SU-DHL-6 (cell line): ENCODE measurements at regions not wholly inside any gene's neighbourhood (a gene's known extent, or its start where the extent isn't known, plus 50 kb on each side); places are given as distances from the start of the nearest gene placed in this dataset.

Experiments used
- CTCF ChIP-seq: fragments of 200-600 bp; sonication (generic); IDR thresholded peaks from one replicate; pipeline ENCODE4 v1.5.1; 2017; ENCODE audit warnings: antibody characterized with exemption, mild to moderate bottlenecking, low read length, moderate library complexity; ENCODE audit not compliant: insufficient read depth, poor library complexity, severe bottlenecking
- EZH2phosphoT487 ChIP-seq: fragments of 200-600 bp; sonication (generic), shearing (Covaris generic); conservative IDR thresholded peaks from 2 replicates; pipeline ENCODE4 v1.6.1; 2018; ENCODE audit warnings: mild to moderate bottlenecking, antibody characterized with exemption, low read length, moderate library complexity, mixed read lengths

GRCh38 chr4:128709268-128709667 lies 100.2 kb upstream of the JADE1 start:
- no peak for TF ChIP-seq CTCF
- no peak for TF ChIP-seq EZH2phosphoT487
